Tibial artery (tissue), 4 donors: ENCODE measurements at regions not wholly inside any gene's neighbourhood (a gene's known extent, or its start where the extent isn't known, plus 50 kb on each side); places are given as distances from the start of the nearest gene placed in this dataset.
"Not testable (repeated sequence)": the region's sequence is repeated elsewhere in the genome, so short reads cannot be mapped to it uniquely, and the experiment has no call there.

Experiments used
- DNase-seq, 2 donors: peaks; one replicate each; pipeline ENCODE4 v3.0.0-alpha.2; 2019
- H3K27ac ChIP-seq, 2 donors: fragments of 200-600 bp; sonication (generic) in 1 of 2; 1 replicate in 1 of 2; 2 replicates in 1 of 2; pipeline ENCODE4 v1.5.1; 2018 to 2019; ENCODE audit warnings: mild to moderate bottlenecking in 1 of 2
- H3K27me3 ChIP-seq, 2 donors: fragments of 200-600 bp; sonication (generic) in 1 of 2; one replicate each; pipeline versions ENCODE4 v1.5.1 to v1.6.0; 2016 to 2019
- H3K36me3 ChIP-seq, 3 donors: fragments of 200-600 bp; sonication (generic) in 2 of 3; one replicate each; pipeline ENCODE4 v1.5.1; 2016 to 2019; ENCODE audit warnings: mild to moderate bottlenecking in 2 of 3
- H3K4me1 ChIP-seq, 4 donors: fragments of 200-600 bp; sonication (generic) in 2 of 4; 1 replicate in 3 of 4; 2 replicates in 1 of 4; pipeline ENCODE4 v1.5.1; 2016 to 2019
- H3K4me3 ChIP-seq, 2 donors: fragments of 200-600 bp; sonication (generic) in 1 of 2; 1 replicate in 1 of 2; 2 replicates in 1 of 2; pipeline ENCODE4 v1.5.1; 2018 to 2019; ENCODE audit warnings: mild to moderate bottlenecking in 2 of 2
- H3K9me3 ChIP-seq, 3 donors: fragments of 200-600 bp; sonication (generic) in 1 of 3; one replicate each; pipeline ENCODE4 v1.5.1; 2016 to 2019
- CTCF ChIP-seq, 2 experiments: fragments of 200-600 bp in 1 of 2; fragments of 450-650 bp in 1 of 2; IDR thresholded peaks; one replicate each; pipeline ENCODE4 v1.5.1; 2017 to 2019; ENCODE audit warnings: antibody characterized with exemption in 2 of 2, mild to moderate bottlenecking in 1 of 2, moderate library complexity in 1 of 2
- intact Hi-C: fragments of 100-400 bp; cut with DNase I; formaldehyde crosslinking; loops from one replicate; pipeline ENCODE4 v1.15.0; 2023; ENCODE audit warnings: low total_unique reads

DNA sequence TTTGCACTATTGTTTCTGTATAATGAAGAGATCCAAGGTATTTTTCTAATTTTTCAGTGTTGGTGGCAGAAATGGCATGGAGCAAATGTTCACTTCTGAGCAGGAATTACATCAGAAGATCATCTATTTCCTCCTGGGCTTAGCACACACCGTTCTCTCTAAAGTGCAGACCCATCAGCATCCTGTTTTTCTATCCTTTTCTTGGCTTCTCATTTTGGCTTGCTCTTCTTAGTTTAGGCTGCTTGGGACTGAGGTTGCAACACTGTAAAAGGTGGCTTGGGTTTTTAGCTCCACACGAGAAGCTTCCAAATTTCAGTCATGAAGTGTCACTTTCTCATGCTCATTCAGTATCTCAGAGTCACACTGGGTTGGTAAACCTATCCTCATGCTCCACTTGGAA, 79.9 kb upstream of the SMIM30 start:
- DNase-seq, result no peak
- Histone ChIP-seq H3K36me3 (no peaks in the 10 kb centered on the region), H3K27ac (no peak overlapping the region), H3K9me3 (no peaks in the 10 kb centered on the region), H3K4me3 (no peak overlapping the region), H3K4me1 (peaks cover 0 to 3% (median 0%) of the 10 kb centered on the region in 4 donors), H3K27me3 (no peaks in the 10 kb centered on the region)
- TF ChIP-seq CTCF (IDR thresholded peaks at IDR 0.05), result no peak
- intact Hi-C loops, result no loop called here

DNA sequence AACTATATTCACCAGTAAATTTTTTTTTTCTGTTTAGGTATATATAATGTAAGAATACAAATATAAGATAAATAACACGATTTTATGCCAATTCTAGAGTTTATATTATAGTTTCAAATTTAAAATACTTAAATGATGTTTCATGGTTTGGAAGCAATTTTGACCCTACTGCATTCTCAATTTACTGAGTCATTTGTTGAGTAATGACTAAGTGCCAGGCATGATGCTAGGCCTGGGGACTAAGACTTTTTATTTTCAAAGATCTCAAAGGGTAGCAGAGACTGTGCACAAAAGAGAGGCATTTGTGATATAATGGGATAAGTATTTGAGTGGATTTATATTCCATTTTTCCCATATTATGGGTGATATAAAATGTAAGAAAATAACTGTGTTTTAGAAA, 78.9 kb upstream of the SMIM30 start:
- peaks cover 0 to 3% (median 0%) of the 10 kb centered on the region in 4 donors for H3K4me1 ChIP-seq
- H3K36me3 ChIP-seq, result no peaks in the 10 kb centered on the region
- H3K27me3 ChIP-seq, result no peaks in the 10 kb centered on the region
- H3K9me3 ChIP-seq, result no peaks in the 10 kb centered on the region
- DNase-seq, result no peak
- no peak overlapping the region for H3K27ac ChIP-seq
- TF ChIP-seq CTCF (IDR thresholded peaks at IDR 0.05), result no peak
- intact Hi-C loops, result no loop called here
- H3K4me3 ChIP-seq, result no peak overlapping the region

DNA sequence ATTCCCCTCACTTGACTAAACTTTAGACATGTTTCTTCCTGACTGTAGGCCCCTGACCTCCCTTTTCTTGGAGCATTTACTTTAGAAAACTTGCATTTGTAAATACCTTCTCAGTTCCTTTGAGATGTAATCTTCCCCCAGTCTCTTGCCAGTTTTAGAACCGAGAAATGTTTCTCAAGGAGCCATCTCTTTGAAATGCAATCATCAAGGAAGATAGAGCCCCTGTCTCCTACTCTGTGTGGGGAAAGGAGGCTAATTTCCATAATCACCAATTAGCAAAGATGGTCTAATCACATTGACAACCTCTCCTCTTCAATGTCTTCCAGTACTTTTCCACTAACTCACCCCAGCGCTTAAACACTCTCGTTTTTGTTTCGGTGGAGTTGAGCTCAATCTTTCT, 70.0 kb upstream of the SMIM30 start:
- no peaks in the 10 kb centered on the region for H3K4me1 ChIP-seq
- intact Hi-C loops, result no loop called here
- DNase-seq, result no peak
- no peaks in the 10 kb centered on the region for H3K27me3 ChIP-seq
- H3K27ac ChIP-seq, result no peak overlapping the region
- no peak overlapping the region for H3K4me3 ChIP-seq
- TF ChIP-seq CTCF (IDR thresholded peaks at IDR 0.05), result no peak
- no peaks in the 10 kb centered on the region for H3K36me3 ChIP-seq
- no peaks in the 10 kb centered on the region for H3K9me3 ChIP-seq

GRCh38 chr7:113179313-113179712, 61.0 kb upstream of the SMIM30 start:
- H3K27ac ChIP-seq, result no peak overlapping the region
- H3K4me1 ChIP-seq, result no peaks in the 10 kb centered on the region
- no peaks in the 10 kb centered on the region for H3K9me3 ChIP-seq
- H3K27me3 ChIP-seq, result no peaks in the 10 kb centered on the region
- intact Hi-C loops, result no loop called here
- TF ChIP-seq CTCF (IDR thresholded peaks at IDR 0.05), result no peak
- DNase-seq, result no peak
- H3K36me3 ChIP-seq, result no peaks in the 10 kb centered on the region
- H3K4me3 ChIP-seq, result no peak overlapping the region

- intact Hi-C loops, result no loop called here
- TF ChIP-seq CTCF (IDR thresholded peaks at IDR 0.05), result no peak
- Histone ChIP-seq H3K4me3 (no peak overlapping the region), H3K36me3 (no peaks in the 10 kb centered on the region), H3K27me3 (no peaks in the 10 kb centered on the region), H3K4me1 (no peaks in the 10 kb centered on the region), H3K27ac (no peak overlapping the region), H3K9me3 (no peaks in the 10 kb centered on the region)
- DNase-seq, result no peak
These were observed 58.5 kb upstream of the SMIM30 start for GRCh38 chr7:113176836-113177235.

DNA sequence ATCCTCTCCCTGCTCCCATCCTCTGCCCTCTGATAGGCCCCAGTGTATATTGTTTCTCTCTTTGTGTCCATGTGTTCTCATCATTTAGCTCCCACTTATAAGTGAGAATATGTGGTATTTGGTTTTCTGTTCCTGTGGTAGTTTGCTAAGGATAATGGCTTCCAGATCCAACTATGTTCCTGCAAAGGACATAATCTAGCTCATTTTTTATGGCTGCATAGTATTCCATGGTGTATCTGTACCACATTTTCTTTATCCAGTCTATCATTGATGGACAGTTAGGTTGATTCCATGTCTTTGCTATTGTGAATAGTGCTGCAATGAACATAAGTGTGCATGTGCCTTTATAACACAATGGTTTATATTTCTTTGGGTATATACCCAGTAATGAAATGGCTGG, 57.8 kb upstream of the SMIM30 start:
- H3K4me1 ChIP-seq, H3K27me3 ChIP-seq, DNase-seq, intact Hi-C loops, H3K4me3 ChIP-seq, H3K9me3 ChIP-seq, H3K36me3 ChIP-seq, H3K27ac ChIP-seq: not testable (repeated sequence)
